Kidney glomerular epithelial cell (primary cell): ENCODE measurements at regions not wholly inside any gene's neighbourhood (a gene's known extent, or its start where the extent isn't known, plus 50 kb on each side); places are given as distances from the start of the nearest gene placed in this dataset.

Source experiments
- DNase-seq: peaks from one replicate; lab custom pipeline; 2025; lab: John Stamatoyannopoulos, UW

GRCh38 chr2:134173338-134174016 lies 80.4 kb upstream of the MGAT5 start:
- no peak for DNase-seq

DNA sequence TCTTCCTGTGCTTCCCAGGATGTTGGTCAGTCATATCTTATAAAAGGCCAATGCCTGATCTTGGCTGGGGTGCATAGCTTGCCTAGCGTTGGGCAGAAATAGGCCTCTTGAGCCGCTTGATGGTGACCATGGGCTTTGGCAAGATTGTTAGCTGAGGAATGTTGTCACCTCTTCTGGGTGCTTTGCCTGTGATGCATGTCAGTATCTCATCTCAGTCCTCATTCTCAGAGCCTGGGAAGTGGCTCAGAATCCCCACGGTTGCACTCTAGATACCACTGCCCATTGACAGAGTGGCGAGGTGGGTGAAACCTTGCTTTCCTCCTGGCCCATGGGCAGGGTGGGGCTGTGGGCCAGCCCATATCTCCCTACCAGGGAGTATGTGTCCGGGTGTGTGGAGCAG lies 79.2 kb upstream of the MGAT5 start:
- no peak for DNase-seq

DNA sequence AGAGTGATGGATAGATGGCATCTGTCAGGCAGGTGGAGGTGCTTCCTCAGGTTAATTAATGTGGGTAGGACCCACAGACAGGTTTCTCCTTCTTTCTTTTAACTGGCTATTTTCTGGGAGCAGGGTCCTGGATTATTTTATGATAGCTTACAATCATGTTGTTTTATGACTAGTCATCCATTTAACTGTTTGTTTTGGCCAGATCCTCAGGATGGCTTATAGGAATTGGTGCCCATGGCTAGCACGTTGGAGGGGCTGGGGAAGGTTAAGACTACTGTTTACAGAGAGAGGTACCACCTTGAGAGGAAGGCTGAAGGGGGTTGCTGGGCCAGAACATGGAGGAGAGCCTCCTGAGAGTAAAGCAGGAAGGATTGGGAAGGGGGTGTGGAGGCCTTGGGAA lies 78.0 kb upstream of the MGAT5 start:
- no peak for DNase-seq

DNA sequence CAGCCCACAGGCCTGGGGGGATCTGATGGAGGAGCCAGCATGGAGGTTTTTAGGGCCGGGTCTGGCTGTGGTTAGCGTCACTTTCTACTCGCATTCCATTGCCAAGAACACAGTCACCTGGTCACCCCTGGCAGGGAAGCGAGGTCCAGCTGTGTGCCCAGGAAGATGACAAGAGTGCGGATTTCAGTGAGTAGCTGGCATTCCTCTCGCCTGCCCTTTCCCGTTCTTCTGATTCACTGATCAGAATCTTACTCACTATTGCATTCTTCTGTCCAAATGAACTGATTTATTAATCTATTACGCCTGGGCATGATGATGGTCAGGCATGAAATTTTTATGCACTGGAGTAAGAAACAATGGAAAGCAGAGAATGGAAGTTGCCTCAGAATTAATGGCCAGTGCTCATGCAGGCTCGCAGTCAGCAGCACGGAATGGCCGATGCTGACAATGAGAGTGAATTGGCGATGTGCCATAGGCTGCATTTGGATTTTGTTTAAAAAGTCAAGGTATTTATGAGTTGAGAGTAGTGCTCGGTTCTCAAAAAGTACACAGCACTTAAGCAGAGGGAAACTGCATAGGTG lies 76.4 kb upstream of the MGAT5 start:
- DNase-seq, result peak; percentile 58

- no peak for DNase-seq
These were observed 75.6 kb upstream of the MGAT5 start for GRCh38 chr2:134178138-134178877.

DNA sequence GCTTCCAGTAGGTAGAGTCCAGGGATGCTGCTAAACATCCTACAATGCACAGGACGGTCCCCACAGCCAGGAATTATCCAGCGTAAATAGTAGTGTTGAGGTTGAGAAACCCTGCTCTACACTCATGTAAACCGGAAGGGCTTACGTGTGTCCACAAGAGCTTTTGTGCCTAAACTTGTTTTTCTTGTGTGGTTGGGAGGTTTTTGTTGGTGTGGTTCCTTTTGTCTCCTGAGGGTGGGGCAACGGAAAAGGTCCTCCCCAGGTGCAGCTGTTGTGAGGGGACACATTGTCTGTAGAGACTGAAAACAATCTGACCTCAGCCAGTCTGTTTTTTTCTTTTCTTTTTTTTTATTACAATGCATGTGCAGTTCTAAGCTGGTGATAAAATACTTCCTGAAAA lies 72.7 kb upstream of the MGAT5 start:
- no peak for DNase-seq

DNA sequence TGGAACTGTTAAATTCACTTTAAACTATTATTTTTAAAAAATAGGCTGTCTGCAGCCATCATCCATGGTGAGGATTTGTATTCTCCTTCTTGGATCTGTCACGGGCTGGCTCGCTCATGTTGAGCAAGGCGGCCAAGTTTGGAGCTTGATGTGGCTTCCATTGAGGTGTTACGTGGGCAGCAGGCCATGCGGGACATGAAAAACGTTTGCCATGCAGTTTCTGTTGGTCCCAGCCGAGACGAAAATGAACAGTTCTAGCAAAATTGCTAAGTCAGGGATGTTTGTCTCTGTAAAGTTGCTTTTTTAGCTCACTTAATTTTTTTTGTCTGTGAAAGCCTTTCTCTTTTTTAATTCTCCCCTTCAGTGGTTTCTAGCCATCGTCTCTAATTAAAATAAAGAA lies 70.2 kb upstream of the MGAT5 start:
- no peak for DNase-seq

DNA sequence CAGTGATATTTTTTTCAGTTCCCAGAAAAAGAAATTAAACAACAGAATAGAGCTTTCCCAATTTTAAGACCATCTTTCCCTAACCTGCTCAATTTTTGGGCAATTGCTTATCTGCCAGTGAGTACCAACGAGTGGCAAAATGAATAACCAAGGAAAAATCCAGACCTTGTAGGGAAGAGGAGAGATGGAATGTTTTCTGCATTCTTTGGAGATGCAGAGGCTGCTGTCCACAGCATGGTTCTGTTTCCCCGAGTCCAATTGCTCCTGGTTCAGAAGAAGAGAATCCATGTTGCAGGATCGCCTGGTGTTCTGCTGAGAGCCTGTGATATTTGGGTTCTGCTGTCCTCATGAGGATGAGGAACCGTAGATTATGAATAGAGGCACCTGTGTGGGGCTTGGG lies 68.2 kb upstream of the MGAT5 start:
- DNase-seq, result no peak

DNA sequence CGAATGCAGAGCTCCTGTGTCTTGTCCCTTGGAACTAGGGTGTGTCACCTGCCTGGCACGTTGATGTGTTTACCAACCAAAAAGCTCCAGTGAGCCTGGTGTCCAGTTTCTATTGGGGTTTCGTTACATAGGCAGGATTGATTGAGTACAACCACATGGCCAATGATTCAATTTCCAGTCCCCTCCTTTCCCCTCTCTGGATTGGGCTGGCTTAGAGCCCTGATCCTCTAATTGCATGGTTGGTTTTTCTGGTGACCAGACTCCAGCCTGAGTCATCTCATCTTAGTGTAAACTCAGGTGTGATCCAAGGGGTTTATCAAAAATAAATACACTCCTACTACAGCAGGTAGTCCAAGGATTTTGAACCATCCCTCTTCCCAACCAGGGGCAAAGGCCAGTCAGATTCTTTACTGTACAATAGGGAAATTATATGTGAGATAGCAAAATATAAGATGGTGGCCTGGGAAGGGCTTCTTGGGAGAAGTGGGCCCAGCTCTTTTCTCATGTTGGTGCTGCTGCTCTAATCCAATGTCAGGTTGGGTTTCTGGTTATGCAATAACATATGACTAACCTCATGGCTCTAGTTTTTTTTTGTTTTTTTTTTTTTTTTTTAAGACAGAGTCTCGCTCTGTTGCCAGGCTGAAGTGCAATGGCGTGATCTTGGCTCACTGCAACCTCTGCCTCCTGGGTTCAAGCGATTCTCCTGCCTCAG lies 64.7 kb upstream of the MGAT5 start:
- peak; percentile 60 for DNase-seq

GRCh38 chr2:134190062-134190806 lies 63.6 kb upstream of the MGAT5 start:
- DNase-seq, result no peak

- DNase-seq, result no peak
These were observed 63.1 kb upstream of the MGAT5 start for GRCh38 chr2:134190807-134191203.

DNA sequence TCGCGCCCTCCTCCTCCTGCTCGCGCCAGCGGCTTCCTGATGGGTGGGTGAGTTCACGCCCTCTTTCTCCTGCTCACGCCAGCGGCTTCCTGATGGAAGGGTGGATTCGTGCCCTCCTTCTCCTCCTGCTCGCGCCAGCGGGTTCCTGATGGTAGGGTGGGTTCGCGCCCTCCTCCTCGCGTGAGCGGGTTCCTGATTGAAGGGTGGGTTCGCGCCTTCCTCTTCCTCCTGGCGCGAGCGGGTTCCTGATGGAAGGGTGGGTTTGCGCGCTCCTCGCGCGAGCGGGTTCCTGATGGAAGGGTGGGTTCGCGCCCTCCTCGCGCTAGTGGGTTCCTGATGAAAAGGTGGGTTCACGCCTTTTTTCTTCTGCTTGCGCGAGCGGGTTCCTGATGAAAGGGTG lies 62.0 kb upstream of the MGAT5 start:
- no peak for DNase-seq

- peak; percentile 10 for DNase-seq
These were observed 60.9 kb upstream of the MGAT5 start for GRCh38 chr2:134193006-134193405.

GRCh38 chr2:134194519-134194918 lies 59.4 kb upstream of the MGAT5 start:
- DNase-seq, result no peak

DNA sequence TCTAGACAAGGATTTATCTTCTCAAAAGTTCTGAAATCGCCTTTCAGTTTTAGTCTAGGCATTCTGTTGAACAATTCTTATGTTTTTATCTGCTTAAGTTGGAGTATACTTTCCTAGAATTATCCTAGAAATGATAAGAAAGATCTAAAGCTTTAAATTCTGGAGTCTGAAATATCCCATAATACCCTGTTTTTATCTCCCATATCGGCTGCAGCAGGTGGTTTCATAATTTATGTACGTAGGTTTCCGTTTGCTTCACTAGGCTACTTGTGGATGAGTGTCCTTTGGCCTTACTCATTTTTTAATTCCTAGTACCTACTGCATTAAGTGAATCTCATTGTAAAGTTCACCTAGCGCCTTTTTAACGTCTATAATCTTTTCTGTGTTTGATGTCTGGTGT lies 58.5 kb upstream of the MGAT5 start:
- DNase-seq, result no peak

DNA sequence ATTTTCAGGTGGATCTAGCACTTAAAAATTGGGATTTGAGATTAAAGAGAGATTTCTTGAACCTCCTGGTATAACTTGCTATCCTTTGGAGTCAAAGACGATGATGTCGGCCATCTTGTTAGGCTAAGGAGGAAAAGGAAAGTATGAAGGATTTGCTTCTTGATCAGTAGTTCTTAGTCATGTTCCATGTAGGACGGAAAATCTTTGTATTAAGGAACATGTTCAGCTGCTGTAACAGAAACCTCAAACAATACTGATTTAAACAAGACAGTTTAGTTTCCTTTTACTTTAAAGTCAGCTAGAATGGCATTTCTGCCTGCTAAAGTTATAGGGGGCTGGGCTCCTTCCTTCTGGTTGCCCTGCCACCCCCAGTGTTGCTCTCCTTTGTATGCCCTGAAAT lies 56.4 kb upstream of the MGAT5 start:
- no peak for DNase-seq

- DNase-seq, result no peak
These were observed 55.8 kb upstream of the MGAT5 start for GRCh38 chr2:134198006-134198634.

DNA sequence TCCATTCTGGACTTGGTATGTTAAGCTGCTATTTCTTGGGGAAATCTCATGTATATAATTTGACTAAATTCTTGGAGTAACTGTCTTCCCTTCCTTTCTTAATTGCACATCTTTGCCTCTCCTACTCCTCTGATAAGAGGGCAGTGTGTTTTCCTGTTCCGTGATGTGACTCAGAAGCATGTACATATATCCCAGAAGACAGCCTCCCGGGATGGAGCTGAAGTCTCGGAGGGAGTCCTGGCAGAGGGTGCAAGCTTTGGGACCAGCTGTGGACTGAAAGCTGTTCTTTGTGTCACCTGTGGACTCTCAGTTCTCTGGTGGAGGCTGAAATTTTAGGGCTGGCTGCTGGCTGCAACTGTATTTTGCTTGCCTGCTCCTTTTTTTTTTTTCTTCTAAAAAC lies 54.7 kb upstream of the MGAT5 start:
- no peak for DNase-seq

DNA sequence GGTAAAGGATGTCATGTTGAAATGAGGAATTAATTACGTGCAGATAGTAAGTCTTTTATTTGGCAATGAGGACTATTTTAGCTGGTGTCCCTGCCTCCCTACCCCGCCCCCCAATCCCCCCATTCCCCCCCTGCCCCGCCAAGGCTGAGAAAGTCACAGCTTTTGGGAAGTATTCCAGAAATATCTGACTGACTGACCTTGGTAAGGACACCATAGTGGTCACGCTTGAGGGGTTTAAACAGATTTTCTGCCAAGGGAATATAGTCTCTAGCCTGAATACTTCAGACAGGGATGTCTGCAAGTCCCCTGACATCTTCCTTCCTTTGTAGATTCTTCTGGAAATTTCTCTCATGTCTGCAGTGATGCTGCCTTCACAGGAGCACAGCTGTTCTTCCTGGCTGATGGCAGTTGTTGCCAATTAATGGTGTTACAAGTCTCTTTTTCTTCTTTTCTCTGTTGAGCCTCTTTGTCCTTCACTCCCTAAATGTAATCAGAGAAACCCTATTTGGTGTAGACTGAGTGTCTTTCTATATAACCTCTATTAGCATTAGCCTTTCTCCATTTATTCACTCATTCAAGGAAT lies 53.7 kb upstream of the MGAT5 start:
- DNase-seq, result no peak

DNA sequence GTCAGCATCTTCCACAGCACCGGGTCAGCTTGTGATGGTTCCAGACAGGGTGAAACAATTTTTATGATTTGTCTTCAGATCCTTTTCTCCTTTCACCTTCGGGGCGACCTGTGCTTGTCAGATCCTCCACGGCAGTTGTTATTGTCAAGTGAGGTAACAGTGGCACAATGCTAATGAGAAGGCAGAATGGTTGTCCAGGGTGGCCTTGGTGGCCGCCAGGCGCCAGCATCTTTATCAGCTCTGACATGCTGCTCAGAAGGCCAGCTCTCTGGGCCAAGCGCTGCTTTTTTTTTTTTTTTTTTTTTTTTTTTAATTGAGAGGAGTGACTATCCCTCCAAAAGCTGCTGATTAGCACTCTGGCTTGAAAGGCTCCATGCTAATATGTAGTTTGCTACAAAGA lies 52.3 kb upstream of the MGAT5 start:
- DNase-seq, result no peak

DNA sequence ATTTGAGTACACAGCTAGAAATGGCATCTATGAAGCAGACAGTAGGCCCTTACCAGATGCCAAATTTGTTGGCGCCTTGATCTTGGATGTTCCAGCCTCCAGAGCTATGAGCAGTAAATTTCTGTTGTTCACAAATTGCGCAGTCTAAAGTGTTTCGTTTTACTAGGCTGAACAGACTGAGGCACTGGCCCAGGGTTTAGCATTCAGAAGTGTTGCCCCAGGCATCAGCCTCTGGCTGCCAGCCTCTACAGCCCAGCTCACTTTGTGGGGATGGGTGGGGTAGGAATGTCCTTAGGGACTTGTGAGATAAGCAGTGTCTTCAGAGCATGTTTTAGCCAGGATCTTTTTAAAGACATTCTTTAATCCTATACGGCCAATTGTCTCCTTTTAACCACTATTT lies 51.5 kb upstream of the MGAT5 start:
- no peak for DNase-seq
